OCI-LY7 (cell line): ENCODE measurements at regions not wholly inside any gene's neighbourhood (a gene's known extent, or its start where the extent isn't known, plus 50 kb on each side); places are given as distances from the start of the nearest gene placed in this dataset.
"Not testable (repeated sequence)": the region's sequence is repeated elsewhere in the genome, so short reads cannot be mapped to it uniquely, and the experiment has no call there.

ENCODE experiments used
- CTCF ChIP-seq: fragments of 200-600 bp; sonication (generic); conservative IDR thresholded peaks from 2 replicates; pipeline ENCODE4 v1.5.1; 2014; ENCODE audit warnings: mild to moderate bottlenecking, antibody characterized with exemption, low read length, moderate library complexity, mixed read lengths
- EZH2phosphoT487 ChIP-seq: fragments of 200-600 bp; sonication (generic); IDR thresholded peaks from 2 replicates; pipeline ENCODE4 v1.6.1; 2018; ENCODE audit warnings: low read depth, borderline replicate concordance, mild to moderate bottlenecking, mixed run types, antibody characterized with exemption, low read length, moderate library complexity, mixed read lengths

- not testable (repeated sequence) for TF ChIP-seq CTCF, EZH2phosphoT487
Measured at GRCh38 chr1:178043940-178044339, 50.0 kb upstream of the RASAL2 start.
